SK-N-SH treated with all-trans-retinoic acid at 6 μM for 48 hours (cell line): ENCODE measurements at regions not wholly inside any gene's neighbourhood (a gene's known extent, or its start where the extent isn't known, plus 50 kb on each side); places are given as distances from the start of the nearest gene placed in this dataset.

ENCODE experiments used
- BACH2 ChIP-seq: fragments of 250-450 bp; sonication (Bioruptor Pico); IDR thresholded peaks from 2 replicates; pipeline ENCODE4 v1.9.0; 2021; ENCODE audit warnings: mild to moderate bottlenecking, borderline replicate concordance
- CSDC2 ChIP-seq: fragments of 250-450 bp; sonication (Bioruptor Pico); IDR thresholded peaks from 2 replicates; pipeline ENCODE4 v1.5.0; 2020; ENCODE audit warnings: mild to moderate bottlenecking, moderate library complexity
- OSR1 ChIP-seq: fragments of 250-450 bp; sonication (Bioruptor Pico); IDR thresholded peaks from 2 replicates; pipeline ENCODE4 v1.8.0; 2022; ENCODE audit warnings: moderate library complexity, mild to moderate bottlenecking, inconsistent platforms
- RARB ChIP-seq: fragments of 250-450 bp; sonication (Bioruptor Pico); IDR thresholded peaks from 2 replicates; pipeline ENCODE4 v1.8.0; 2021; ENCODE audit warnings: mild to moderate bottlenecking, moderate library complexity
- SNAI2 ChIP-seq: fragments of 250-450 bp; sonication (Bioruptor Pico); IDR thresholded peaks from 2 replicates; pipeline ENCODE4 v1.5.0; 2020; ENCODE audit warnings: mild to moderate bottlenecking, moderate library complexity
- TCF4 ChIP-seq: fragments of 250-450 bp; sonication (Bioruptor Pico); IDR thresholded peaks from 2 replicates; pipeline ENCODE4 v1.8.0; 2021; ENCODE audit warnings: mild to moderate bottlenecking, moderate library complexity, borderline replicate concordance
- ZFP3 ChIP-seq: fragments of 250-450 bp; sonication (Bioruptor Pico); IDR thresholded peaks from 2 replicates; pipeline ENCODE4 v1.5.0; 2020; ENCODE audit warnings: mild to moderate bottlenecking, moderate library complexity
- ZNF70 ChIP-seq: fragments of 450-650 bp; formaldehyde crosslinking; IDR thresholded peaks from 2 replicates; pipeline ENCODE4 v1.5.0; 2020; ENCODE audit warnings: mild to moderate bottlenecking, moderate library complexity

GRCh38 chr12:77120156-77121085 is 55.1 kb upstream of the E2F7 start:
- no peak for TF ChIP-seq CSDC2 (CRISPR knock-in tag)
- no peak for TF ChIP-seq ZFP3 (CRISPR knock-in tag)
- TF ChIP-seq TCF4 (CRISPR knock-in tag): no peak
- no peak for TF ChIP-seq ZNF70
- TF ChIP-seq RARB: no peak
- TF ChIP-seq SNAI2: no peak
- no peak for TF ChIP-seq OSR1 (CRISPR knock-in tag)
- TF ChIP-seq BACH2 (CRISPR knock-in tag): no peak
